Mesothelial cell of epicardium (in vitro differentiated cells): ENCODE measurements at regions not wholly inside any gene's neighbourhood (a gene's known extent, or its start where the extent isn't known, plus 50 kb on each side); places are given as distances from the start of the nearest gene placed in this dataset.

Source experiments
- DNase-seq, 2 experiments: peaks; one replicate each; pipeline ENCODE4 v3.0.0; 2021; ENCODE audit warnings: low spot score in 2 of 2; ENCODE audit not compliant: unreplicated experiment in 2 of 2
- H3K27ac Mint-ChIP-seq: 2 replicates; pipeline ENCODE4 v1.8.0; 2021; ENCODE audit warnings: mixed read lengths
- H3K27me3 Mint-ChIP-seq: 2 replicates; pipeline ENCODE4 v1.8.0; 2021; ENCODE audit warnings: low read depth, mixed read lengths
- H3K36me3 Mint-ChIP-seq: 2 replicates; pipeline ENCODE4 v1.8.0; 2021; ENCODE audit warnings: mixed read lengths
- H3K4me1 Mint-ChIP-seq: 2 replicates; pipeline ENCODE4 v1.8.0; 2021; ENCODE audit warnings: mixed read lengths
- H3K4me3 Mint-ChIP-seq: 2 replicates; pipeline ENCODE4 v1.8.0; 2021; ENCODE audit warnings: mild to moderate bottlenecking, moderate library complexity, mixed read lengths
- H3K9me3 Mint-ChIP-seq: 2 replicates; pipeline ENCODE4 v1.8.0; 2021; ENCODE audit warnings: mixed read lengths
- TF ChIP-seq, protein P1 (sequence below): fragments of 200-600 bp; sonication (generic); IDR thresholded peaks from one replicate; pipeline ENCODE4 v1.5.0; 2021; ENCODE audit warnings: antibody characterized with exemption; ENCODE audit not compliant: unreplicated experiment

DNA sequence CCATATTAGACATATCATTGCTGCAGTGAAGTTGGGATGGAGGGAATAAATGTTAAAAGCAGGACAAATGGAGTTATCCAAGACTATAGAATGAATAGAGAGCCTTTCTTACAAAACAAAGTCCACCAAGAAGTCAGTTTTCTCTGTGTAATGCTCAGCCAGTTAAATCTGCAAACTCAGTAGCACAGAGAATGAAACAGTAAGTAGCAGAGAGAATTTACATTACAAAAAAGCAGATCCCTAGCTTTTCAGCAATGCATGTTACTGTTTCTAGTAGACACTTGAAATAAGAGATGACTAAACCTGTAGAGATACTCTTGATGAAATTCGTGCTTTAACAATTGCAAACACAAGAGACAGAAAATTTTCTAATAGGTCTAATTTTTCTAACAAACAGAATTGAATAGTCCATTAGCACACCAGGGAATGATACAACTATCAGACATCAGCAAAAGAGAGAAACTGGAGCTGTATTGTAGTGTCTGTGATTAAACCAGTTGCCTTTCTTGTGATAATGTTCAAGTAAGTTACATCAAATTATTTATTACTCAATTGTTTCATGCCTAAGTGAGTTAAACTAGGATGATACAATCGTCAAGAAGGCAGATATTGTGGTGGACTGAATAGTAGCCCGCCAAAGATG is 322.2 kb upstream of the DDX18 start:
- Mint-ChIP-seq H3K4me3 (no peak overlapping the region), H3K27me3 (no peaks in the 10 kb centered on the region), H3K9me3 (peaks cover 22% of the 10 kb centered on the region), H3K4me1 (peaks cover 6% of the 10 kb centered on the region), H3K36me3 (peaks cover 7% of the 10 kb centered on the region), H3K27ac (no peak overlapping the region)
- no peak for DNase-seq
- TF ChIP-seq, protein P1, sequence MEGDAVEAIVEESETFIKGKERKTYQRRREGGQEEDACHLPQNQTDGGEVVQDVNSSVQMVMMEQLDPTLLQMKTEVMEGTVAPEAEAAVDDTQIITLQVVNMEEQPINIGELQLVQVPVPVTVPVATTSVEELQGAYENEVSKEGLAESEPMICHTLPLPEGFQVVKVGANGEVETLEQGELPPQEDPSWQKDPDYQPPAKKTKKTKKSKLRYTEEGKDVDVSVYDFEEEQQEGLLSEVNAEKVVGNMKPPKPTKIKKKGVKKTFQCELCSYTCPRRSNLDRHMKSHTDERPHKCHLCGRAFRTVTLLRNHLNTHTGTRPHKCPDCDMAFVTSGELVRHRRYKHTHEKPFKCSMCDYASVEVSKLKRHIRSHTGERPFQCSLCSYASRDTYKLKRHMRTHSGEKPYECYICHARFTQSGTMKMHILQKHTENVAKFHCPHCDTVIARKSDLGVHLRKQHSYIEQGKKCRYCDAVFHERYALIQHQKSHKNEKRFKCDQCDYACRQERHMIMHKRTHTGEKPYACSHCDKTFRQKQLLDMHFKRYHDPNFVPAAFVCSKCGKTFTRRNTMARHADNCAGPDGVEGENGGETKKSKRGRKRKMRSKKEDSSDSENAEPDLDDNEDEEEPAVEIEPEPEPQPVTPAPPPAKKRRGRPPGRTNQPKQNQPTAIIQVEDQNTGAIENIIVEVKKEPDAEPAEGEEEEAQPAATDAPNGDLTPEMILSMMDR, result no peak

DNA sequence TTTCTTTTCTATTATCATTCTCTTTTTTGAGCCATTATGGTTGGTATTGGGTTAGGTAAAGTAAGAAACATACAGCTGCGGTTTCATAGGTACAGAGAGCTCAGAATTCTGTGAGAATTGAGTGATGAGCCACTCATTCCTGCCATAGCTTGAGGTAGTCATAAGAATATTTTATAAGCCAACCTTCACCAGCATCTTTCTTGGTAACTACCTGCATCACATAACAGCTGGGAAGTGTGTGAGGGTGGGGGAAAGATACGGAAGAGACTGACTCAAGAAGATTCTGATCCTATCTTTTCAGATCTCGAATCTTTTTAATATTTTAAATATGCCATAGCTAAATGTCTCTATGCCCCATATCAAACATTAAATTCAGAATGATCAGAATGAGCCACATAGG is 313.8 kb upstream of the DDX18 start:
- Mint-ChIP-seq H3K4me1 (no peaks in the 10 kb centered on the region), H3K4me3 (no peak overlapping the region), H3K36me3 (peaks cover 3% of the 10 kb centered on the region), H3K27me3 (no peaks in the 10 kb centered on the region), H3K9me3 (peaks cover 8% of the 10 kb centered on the region), H3K27ac (no peak overlapping the region)
- DNase-seq, result no peak
- TF ChIP-seq, protein P1, result no peak

DNA sequence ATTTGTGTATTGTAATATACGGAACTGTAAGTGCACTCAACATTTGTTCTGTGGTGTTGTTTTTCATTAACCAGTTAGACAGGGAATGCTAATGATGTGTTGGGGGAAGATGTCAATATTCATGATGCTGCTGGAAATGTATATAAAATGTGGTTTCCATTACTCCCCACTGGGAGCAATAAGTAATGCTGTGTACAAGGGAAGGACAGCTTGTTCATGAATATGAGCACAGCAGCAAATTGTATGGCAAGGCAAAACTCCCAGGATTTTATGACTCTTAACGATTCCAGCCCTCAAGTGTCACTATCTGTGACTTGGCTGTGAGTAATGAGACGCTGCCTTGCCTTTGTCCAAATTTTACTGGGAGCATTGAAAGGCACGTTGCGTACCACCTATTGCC is 312.4 kb upstream of the DDX18 start:
- no peak for DNase-seq
- Mint-ChIP-seq H3K27ac (no peak overlapping the region), H3K27me3 (no peaks in the 10 kb centered on the region), H3K4me3 (no peak overlapping the region), H3K9me3 (no peaks in the 10 kb centered on the region), H3K4me1 (no peaks in the 10 kb centered on the region), H3K36me3 (no peaks in the 10 kb centered on the region)
- TF ChIP-seq, protein P1, result no peak

DNA sequence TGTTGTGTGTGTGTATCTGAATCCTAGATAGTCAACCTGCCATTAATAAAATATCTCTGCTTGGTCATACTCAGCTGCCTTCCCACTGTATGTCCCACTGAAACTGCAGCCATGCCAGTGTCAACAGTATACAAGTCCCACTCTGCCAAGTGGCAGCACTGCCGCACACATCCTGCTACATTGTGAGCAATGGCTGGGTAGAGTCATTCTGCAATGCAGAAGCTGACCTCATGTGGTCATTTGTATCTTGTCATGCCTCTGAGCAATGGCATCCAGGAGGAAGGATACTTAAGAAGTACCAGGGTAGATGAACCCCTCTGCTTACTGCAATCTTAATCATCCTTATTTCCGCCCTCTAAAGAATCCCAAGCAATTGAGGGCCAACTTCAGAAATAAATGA is 302.2 kb upstream of the DDX18 start:
- H3K9me3 Mint-ChIP-seq, result peaks cover 12% of the 10 kb centered on the region
- TF ChIP-seq, protein P1, result no peak
- no peaks in the 10 kb centered on the region for H3K27me3 Mint-ChIP-seq
- DNase-seq, result no peak
- no peaks in the 10 kb centered on the region for H3K4me1 Mint-ChIP-seq
- H3K4me3 Mint-ChIP-seq, result no peak overlapping the region
- no peaks in the 10 kb centered on the region for H3K36me3 Mint-ChIP-seq
- no peak overlapping the region for H3K27ac Mint-ChIP-seq

DNA sequence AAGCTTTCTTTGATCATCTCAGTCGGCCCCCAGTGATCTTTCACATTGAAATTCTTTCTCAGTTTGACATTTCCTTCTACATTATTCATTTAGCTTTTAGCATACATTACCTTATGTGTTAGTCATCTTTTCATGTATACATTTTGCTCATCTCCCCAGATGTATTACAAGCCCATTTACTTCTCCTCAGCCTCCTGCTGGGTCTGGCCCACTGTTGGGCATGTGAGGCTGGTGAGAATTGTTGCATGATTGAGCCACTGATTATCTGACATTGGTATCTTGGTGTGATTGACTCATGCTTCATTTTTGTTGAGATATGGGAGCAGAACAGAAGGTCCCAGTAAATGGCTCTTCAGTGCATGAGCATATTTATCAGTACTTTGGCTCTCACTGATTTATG is 300.1 kb upstream of the DDX18 start:
- no peaks in the 10 kb centered on the region for H3K27me3 Mint-ChIP-seq
- peaks cover 6% of the 10 kb centered on the region for H3K4me1 Mint-ChIP-seq
- peaks cover 1% of the 10 kb centered on the region for H3K9me3 Mint-ChIP-seq
- TF ChIP-seq, protein P1, result no peak
- no peak for DNase-seq
- no peak overlapping the region for H3K4me3 Mint-ChIP-seq
- no peaks in the 10 kb centered on the region for H3K36me3 Mint-ChIP-seq
- no peak overlapping the region for H3K27ac Mint-ChIP-seq

DNA sequence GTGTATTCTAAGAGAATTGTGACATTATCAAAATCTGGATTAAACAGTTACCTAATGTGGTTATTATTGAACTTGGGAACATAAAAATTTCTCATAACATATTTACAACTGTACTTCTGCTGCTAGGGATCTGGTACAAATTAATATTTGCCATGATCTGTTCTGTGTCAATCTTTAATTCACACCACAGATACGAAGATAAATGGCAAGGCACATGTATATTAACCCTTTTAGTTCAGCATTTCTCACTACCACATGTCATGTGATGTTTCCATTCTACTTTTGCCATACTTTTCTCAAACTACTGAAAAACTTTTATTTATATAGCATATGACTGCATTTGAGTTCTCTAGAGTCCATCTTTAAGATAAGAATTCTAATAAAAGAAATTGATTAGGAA is 295.3 kb upstream of the DDX18 start:
- TF ChIP-seq, protein P1, result no peak
- H3K27me3 Mint-ChIP-seq, result no peaks in the 10 kb centered on the region
- H3K4me3 Mint-ChIP-seq, result no peak overlapping the region
- peaks cover 6% of the 10 kb centered on the region for H3K4me1 Mint-ChIP-seq
- no peaks in the 10 kb centered on the region for H3K36me3 Mint-ChIP-seq
- H3K27ac Mint-ChIP-seq, result no peak overlapping the region
- no peak for DNase-seq
- no peaks in the 10 kb centered on the region for H3K9me3 Mint-ChIP-seq
